ENCODE measurements at regions not wholly inside any gene's neighbourhood (a gene's known extent, or its start where the extent isn't known, plus 50 kb on each side); places are given as distances from the start of the nearest gene placed in this dataset.
A peak's percentile ranks its signal among the peaks of the same experiment; 100 is the strongest.

DNA sequence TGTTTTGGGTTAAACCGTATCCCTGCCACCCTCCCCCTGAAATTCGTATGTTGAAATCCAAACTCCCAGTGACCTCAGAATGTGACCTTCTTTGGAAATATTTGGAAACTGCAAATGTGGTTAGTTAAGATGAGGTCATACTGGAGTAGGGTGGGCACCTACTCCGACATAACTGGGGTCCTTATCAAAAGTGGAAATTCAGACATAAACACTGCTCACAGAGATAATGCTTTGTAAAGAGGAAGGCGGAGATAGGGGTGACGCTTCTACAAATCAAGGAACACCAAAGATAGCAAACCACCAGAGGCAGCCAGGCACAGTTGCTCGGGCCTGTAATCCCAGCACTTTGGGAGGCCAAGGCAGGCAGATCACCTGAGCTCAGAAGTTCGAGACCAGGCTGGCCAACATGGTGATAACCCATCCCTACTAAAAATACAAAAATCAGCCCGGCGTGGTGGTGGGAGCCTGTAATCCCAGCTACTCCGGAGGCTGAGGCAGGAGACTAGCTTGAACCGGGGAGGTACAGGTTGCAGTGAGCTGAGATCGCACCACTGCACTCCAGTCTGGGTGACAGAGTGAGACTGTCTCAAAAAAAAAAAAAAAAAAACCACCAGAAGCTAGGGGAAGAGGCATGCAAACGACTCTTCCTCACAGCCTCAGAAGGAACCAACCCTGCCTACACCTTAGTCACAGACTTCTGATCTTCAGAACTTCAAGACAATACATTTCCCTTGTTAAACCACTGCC lies 51.1 kb upstream of the CHD2 start:
- H3K4me1 ChIP-seq (ENCODE audit: control insufficient read depth, insufficient read depth, low read length): peaks cover 24% of the 10 kb centered on the region
- H3K4me2 ChIP-seq (ENCODE audit: control insufficient read depth, insufficient read depth): peak overlapping the region; percentile 71
- H3K79me2 ChIP-seq (ENCODE audit: control insufficient read depth, insufficient read depth, low read length): no peaks in the 10 kb centered on the region
- 29% methylated on average over 13 of the region's 13 CpGs for WGBS (ENCODE audit: insufficient coverage, insufficient replicate concordance, low lambda C conversion rate, missing lambda C conversion rate)
- peak; percentile 49 for FAIRE-seq
- no peaks in the 10 kb centered on the region for H3K36me3 ChIP-seq (ENCODE audit: control insufficient read depth in 2 of 2, insufficient read depth in 2 of 2, low read length in 1 of 2)
- SMC1A ChIA-PET (ENCODE audit: uncharacterized antibody, unreplicated experiment): interaction anchor here (0.6 to 4.7 kb wide), 5 partner anchors 18 to 36 kb away, joined by 3 to 46 read pairs (median 3); no protein-coding TSS in a partner anchor
- in situ Hi-C loops (cut with MboI) (no loop called here), intact Hi-C loops (cut with micrococcal nuclease; ENCODE audit: unreplicated experiment) (loop anchor here (5.0 kb wide), 1 partner anchor 33 kb away; no protein-coding TSS in a partner anchor)
- peak overlapping the region; percentile 81 for H2AFZ ChIP-seq (ENCODE audit: control insufficient read depth, low read depth, low read length)
- CTCF ChIA-PET: interaction anchor here (1.9 kb wide), 1 partner anchor 17 kb away, joined by 6 read pairs; no protein-coding TSS in a partner anchor
- H3K9ac ChIP-seq (ENCODE audit: control insufficient read depth, insufficient read depth, low read length): peak overlapping the region; percentile 19; the same call in 1 of the 2 replicates
- BruUV-seq (replicated peaks): no TSS peak
- peak overlapping the region; percentile 66 for H3K27ac ChIP-seq (ENCODE audit: control insufficient read depth, insufficient read depth)
- no peaks in the 10 kb centered on the region for H4K20me1 ChIP-seq (ENCODE audit: control insufficient read depth, insufficient read depth)
- H3K27me3 ChIP-seq (replicated peaks in 1 of 2; ENCODE audit: control insufficient read depth in 2 of 2, insufficient read depth in 2 of 2, low read length in 1 of 2): no peaks in the 10 kb centered on the region
- ATAC-seq: peak; percentile 73
- DNase-seq (ENCODE audit: low read depth, low spot score): peak; percentile 65
- no peak overlapping the region for H3K4me3 ChIP-seq
- H3K9me3 ChIP-seq (replicated peaks; ENCODE audit: control insufficient read depth, insufficient read depth, low read length): no peaks in the 10 kb centered on the region; the same call in 2 of the 3 replicates
- RAD21 ChIA-PET (ENCODE audit: unreplicated experiment): interaction anchor here (0.6 to 1.6 kb wide), 4 partner anchors 16 to 65 kb away, joined by 3 to 7 read pairs (median 6); no protein-coding TSS in a partner anchor
- POLR2A ChIA-PET: interaction anchor here (0.6 kb wide), 2 partner anchors 9 to 154 kb away, joined by 3 to 4 read pairs; no protein-coding TSS in a partner anchor
- TF ChIP-seq, protein P1, sequence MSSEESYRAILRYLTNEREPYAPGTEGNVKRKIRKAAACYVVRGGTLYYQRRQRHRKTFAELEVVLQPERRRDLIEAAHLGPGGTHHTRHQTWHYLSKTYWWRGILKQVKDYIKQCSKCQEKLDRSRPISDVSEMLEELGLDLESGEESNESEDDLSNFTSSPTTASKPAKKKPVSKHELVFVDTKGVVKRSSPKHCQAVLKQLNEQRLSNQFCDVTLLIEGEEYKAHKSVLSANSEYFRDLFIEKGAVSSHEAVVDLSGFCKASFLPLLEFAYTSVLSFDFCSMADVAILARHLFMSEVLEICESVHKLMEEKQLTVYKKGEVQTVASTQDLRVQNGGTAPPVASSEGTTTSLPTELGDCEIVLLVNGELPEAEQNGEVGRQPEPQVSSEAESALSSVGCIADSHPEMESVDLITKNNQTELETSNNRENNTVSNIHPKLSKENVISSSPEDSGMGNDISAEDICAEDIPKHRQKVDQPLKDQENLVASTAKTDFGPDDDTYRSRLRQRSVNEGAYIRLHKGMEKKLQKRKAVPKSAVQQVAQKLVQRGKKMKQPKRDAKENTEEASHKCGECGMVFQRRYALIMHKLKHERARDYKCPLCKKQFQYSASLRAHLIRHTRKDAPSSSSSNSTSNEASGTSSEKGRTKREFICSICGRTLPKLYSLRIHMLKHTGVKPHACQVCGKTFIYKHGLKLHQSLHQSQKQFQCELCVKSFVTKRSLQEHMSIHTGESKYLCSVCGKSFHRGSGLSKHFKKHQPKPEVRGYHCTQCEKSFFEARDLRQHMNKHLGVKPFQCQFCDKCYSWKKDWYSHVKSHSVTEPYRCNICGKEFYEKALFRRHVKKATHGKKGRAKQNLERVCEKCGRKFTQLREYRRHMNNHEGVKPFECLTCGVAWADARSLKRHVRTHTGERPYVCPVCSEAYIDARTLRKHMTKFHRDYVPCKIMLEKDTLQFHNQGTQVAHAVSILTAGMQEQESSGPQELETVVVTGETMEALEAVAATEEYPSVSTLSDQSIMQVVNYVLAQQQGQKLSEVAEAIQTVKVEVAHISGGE (CRISPR knock-in tag; IDR thresholded peaks at IDR 0.05): no peak
- no peak for TF ChIP-seq FOXK2 (IDR thresholded peaks at IDR 0.05)
- TF ChIP-seq, protein P2, sequence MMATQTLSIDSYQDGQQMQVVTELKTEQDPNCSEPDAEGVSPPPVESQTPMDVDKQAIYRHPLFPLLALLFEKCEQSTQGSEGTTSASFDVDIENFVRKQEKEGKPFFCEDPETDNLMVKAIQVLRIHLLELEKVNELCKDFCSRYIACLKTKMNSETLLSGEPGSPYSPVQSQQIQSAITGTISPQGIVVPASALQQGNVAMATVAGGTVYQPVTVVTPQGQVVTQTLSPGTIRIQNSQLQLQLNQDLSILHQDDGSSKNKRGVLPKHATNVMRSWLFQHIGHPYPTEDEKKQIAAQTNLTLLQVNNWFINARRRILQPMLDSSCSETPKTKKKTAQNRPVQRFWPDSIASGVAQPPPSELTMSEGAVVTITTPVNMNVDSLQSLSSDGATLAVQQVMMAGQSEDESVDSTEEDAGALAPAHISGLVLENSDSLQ (IDR thresholded peaks at IDR 0.05): no peak
- peak; percentile 24; the same call in 1 of the 2 replicates for TF ChIP-seq RUNX3 (IDR thresholded peaks at IDR 0.05; ENCODE audit: low read length)
- TF ChIP-seq, protein P3, sequence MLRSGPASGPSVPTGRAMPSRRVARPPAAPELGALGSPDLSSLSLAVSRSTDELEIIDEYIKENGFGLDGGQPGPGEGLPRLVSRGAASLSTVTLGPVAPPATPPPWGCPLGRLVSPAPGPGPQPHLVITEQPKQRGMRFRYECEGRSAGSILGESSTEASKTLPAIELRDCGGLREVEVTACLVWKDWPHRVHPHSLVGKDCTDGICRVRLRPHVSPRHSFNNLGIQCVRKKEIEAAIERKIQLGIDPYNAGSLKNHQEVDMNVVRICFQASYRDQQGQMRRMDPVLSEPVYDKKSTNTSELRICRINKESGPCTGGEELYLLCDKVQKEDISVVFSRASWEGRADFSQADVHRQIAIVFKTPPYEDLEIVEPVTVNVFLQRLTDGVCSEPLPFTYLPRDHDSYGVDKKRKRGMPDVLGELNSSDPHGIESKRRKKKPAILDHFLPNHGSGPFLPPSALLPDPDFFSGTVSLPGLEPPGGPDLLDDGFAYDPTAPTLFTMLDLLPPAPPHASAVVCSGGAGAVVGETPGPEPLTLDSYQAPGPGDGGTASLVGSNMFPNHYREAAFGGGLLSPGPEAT (IDR thresholded peaks at IDR 0.05; ENCODE audit: low read depth): 0 out of 2 replicates have a peak, but pooled peaks have one; percentile 27
- TF ChIP-seq ATF7 (IDR thresholded peaks at IDR 0.05; ENCODE audit: low read depth): 0 out of 2 replicates have a peak, but pooled peaks have one; percentile 31
- TF ChIP-seq IKZF2 (IDR thresholded peaks at IDR 0.05): no peak
- TF ChIP-seq BHLHE40 (IDR thresholded peaks at IDR 0.05; ENCODE audit: borderline replicate concordance in 1 of 2, low read depth in 2 of 2, low read length in 1 of 2): no peak
- TF ChIP-seq NBN (IDR thresholded peaks at IDR 0.05): 0 out of 2 replicates have a peak, but pooled peaks have one; percentile 18
- no peak for TF ChIP-seq CREB1 (IDR thresholded peaks at IDR 0.05; ENCODE audit: low read depth)
- TF ChIP-seq ZNF384 (IDR thresholded peaks at IDR 0.05; ENCODE audit: borderline replicate concordance, low read depth, low read length): peak; percentile 67
- TF ChIP-seq, protein P4, sequence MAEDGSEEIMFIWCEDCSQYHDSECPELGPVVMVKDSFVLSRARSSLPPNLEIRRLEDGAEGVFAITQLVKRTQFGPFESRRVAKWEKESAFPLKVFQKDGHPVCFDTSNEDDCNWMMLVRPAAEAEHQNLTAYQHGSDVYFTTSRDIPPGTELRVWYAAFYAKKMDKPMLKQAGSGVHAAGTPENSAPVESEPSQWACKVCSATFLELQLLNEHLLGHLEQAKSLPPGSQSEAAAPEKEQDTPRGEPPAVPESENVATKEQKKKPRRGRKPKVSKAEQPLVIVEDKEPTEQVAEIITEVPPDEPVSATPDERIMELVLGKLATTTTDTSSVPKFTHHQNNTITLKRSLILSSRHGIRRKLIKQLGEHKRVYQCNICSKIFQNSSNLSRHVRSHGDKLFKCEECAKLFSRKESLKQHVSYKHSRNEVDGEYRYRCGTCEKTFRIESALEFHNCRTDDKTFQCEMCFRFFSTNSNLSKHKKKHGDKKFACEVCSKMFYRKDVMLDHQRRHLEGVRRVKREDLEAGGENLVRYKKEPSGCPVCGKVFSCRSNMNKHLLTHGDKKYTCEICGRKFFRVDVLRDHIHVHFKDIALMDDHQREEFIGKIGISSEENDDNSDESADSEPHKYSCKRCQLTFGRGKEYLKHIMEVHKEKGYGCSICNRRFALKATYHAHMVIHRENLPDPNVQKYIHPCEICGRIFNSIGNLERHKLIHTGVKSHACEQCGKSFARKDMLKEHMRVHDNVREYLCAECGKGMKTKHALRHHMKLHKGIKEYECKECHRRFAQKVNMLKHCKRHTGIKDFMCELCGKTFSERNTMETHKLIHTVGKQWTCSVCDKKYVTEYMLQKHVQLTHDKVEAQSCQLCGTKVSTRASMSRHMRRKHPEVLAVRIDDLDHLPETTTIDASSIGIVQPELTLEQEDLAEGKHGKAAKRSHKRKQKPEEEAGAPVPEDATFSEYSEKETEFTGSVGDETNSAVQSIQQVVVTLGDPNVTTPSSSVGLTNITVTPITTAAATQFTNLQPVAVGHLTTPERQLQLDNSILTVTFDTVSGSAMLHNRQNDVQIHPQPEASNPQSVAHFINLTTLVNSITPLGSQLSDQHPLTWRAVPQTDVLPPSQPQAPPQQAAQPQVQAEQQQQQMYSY (CRISPR knock-in tag; IDR thresholded peaks at IDR 0.05): no peak
